ENCODE measurements at regions not wholly inside any gene's neighbourhood (a gene's known extent, or its start where the extent isn't known, plus 50 kb on each side); places are given as distances from the start of the nearest gene placed in this dataset.

GRCh38 chr12:127401536-127401935 is 865.4 kb upstream of the TMEM132C start:
- TF ChIP-seq CEBPB (IDR thresholded peaks at IDR 0.05) (no peak), TAF1 (IDR thresholded peaks at IDR 0.05; ENCODE audit: low read depth) (no peak), ZBTB7A (IDR thresholded peaks at IDR 0.05; ENCODE audit: low read depth) (no peak), YY1 (IDR thresholded peaks at IDR 0.05; ENCODE audit: low read depth) (no peak), REST (IDR thresholded peaks at IDR 0.05; ENCODE audit: low read depth) (no peak)

- TF ChIP-seq USF1 (IDR thresholded peaks at IDR 0.05) (no peak), REST (IDR thresholded peaks at IDR 0.05; ENCODE audit: low read depth) (no peak), TAF1 (IDR thresholded peaks at IDR 0.05; ENCODE audit: low read depth) (no peak), EP300 (IDR thresholded peaks at IDR 0.05; ENCODE audit: borderline replicate concordance) (no peak), EGR1 (IDR thresholded peaks at IDR 0.05) (no peak), TEAD4 (IDR thresholded peaks at IDR 0.05) (no peak), TCF12 (IDR thresholded peaks at IDR 0.05; ENCODE audit: low read depth) (no peak), CREB1 (IDR thresholded peaks at IDR 0.05; ENCODE audit: low read depth) (no peak), CEBPB (IDR thresholded peaks at IDR 0.05) (no peak), YY1 (IDR thresholded peaks at IDR 0.05; ENCODE audit: low read depth) (no peak), MAX (IDR thresholded peaks at IDR 0.05) (no peak), NFIC (IDR thresholded peaks at IDR 0.05) (no peak), ZBTB7A (IDR thresholded peaks at IDR 0.05; ENCODE audit: low read depth) (no peak), RAD21 (IDR thresholded peaks at IDR 0.05; ENCODE audit: low read depth) (no peak), FOXM1 (IDR thresholded peaks at IDR 0.05; ENCODE audit: borderline replicate concordance, low read depth) (no peak)
These were observed 855.6 kb upstream of the TMEM132C start for GRCh38 chr12:127411166-127411915.

GRCh38 chr12:127411981-127412380 is 855.0 kb upstream of the TMEM132C start:
- no peak for TF ChIP-seq TEAD4 (IDR thresholded peaks at IDR 0.05)
- no peak for TF ChIP-seq EGR1 (IDR thresholded peaks at IDR 0.05)
- TF ChIP-seq CEBPB (IDR thresholded peaks at IDR 0.05): no peak
- TF ChIP-seq TCF12 (IDR thresholded peaks at IDR 0.05; ENCODE audit: low read depth): no peak
- no peak for TF ChIP-seq ZBTB7A (IDR thresholded peaks at IDR 0.05; ENCODE audit: low read depth)
- no peak for TF ChIP-seq USF1 (IDR thresholded peaks at IDR 0.05)
- TF ChIP-seq CREB1 (IDR thresholded peaks at IDR 0.05; ENCODE audit: low read depth): no peak
- no peak for TF ChIP-seq RAD21 (IDR thresholded peaks at IDR 0.05; ENCODE audit: low read depth)
- no peak for TF ChIP-seq EP300 (IDR thresholded peaks at IDR 0.05; ENCODE audit: borderline replicate concordance)
- TF ChIP-seq YY1 (IDR thresholded peaks at IDR 0.05; ENCODE audit: low read depth): no peak
- TF ChIP-seq NFIC (IDR thresholded peaks at IDR 0.05): no peak
- no peak for TF ChIP-seq TAF1 (IDR thresholded peaks at IDR 0.05; ENCODE audit: low read depth)
- TF ChIP-seq FOXM1 (IDR thresholded peaks at IDR 0.05; ENCODE audit: borderline replicate concordance, low read depth): no peak
- no peak for TF ChIP-seq MAX (IDR thresholded peaks at IDR 0.05)
- no peak for TF ChIP-seq REST (IDR thresholded peaks at IDR 0.05; ENCODE audit: low read depth)

GRCh38 chr12:127412866-127413265 is 854.1 kb upstream of the TMEM132C start:
- TF ChIP-seq NFIC (IDR thresholded peaks at IDR 0.05) (no peak), FOXM1 (IDR thresholded peaks at IDR 0.05; ENCODE audit: borderline replicate concordance, low read depth) (no peak), CEBPB (IDR thresholded peaks at IDR 0.05) (no peak), USF1 (IDR thresholded peaks at IDR 0.05) (no peak), RAD21 (IDR thresholded peaks at IDR 0.05; ENCODE audit: low read depth) (no peak), REST (IDR thresholded peaks at IDR 0.05; ENCODE audit: low read depth) (no peak)
